AG04449 (cell line): ENCODE measurements at regions not wholly inside any gene's neighbourhood (a gene's known extent, or its start where the extent isn't known, plus 50 kb on each side); places are given as distances from the start of the nearest gene placed in this dataset.
A peak's percentile ranks its signal among the peaks of the same experiment; 100 is the strongest.

Experiments used
- CTCF ChIA-PET: fragments of 350-600 bp; formaldehyde crosslinking; extraction: SDS; loops from one replicate; lab custom pipeline; 2021; ENCODE audit warnings: antibody characterized with exemption; lab: Yijun Ruan, JAX
- POLR2A ChIA-PET: fragments of 400-600, 350-600 bp; formaldehyde crosslinking; extraction: SDS; loops from one replicate; lab custom pipeline; 2020; ENCODE audit warnings: antibody characterized with exemption, inconsistent platforms; lab: Yijun Ruan, JAX
- DNase-seq: peaks from one replicate; pipeline ENCODE4 v3.0.0-alpha.2; 2010; ENCODE audit warnings: low read depth, low spot score
- H3K4me3 ChIP-seq: 2 replicates; pipeline ENCODE4 v1.5.1; 2011; ENCODE audit warnings: low read depth, mild to moderate bottlenecking, control low read depth, low read length
- TF ChIP-seq, protein P1 (sequence below): IDR thresholded peaks from one replicate; pipeline ENCODE4 v1.5.1; 2011; ENCODE audit warnings: mild to moderate bottlenecking, moderate library complexity, low read length, control low read depth, inconsistent platforms; ENCODE audit not compliant: insufficient read depth; ENCODE audit errors: missing control alignments

DNA sequence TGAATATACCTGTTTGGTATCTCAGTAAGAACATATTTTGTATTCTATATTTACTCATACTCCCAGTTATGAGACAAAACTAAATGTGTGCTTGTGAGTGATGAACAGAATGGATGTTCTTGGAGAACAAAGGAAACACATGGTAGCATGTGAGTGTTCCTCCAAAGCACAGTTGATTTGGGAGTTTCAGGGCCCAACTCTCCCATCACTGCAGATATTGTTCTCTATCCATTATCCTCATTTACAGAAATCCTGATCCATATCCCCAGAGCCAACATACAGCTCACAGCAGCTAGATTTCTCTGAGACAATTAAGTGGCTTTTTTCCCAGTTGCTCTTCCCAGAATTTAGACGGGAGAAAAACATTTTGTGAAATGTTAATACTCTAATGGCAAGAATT is 75.6 kb upstream of the MAPRE2 start:
- POLR2A ChIA-PET = no interaction called here
- CTCF ChIA-PET = no interaction called here
- H3K4me3 ChIP-seq = no peak overlapping the region
- TF ChIP-seq, protein P1, sequence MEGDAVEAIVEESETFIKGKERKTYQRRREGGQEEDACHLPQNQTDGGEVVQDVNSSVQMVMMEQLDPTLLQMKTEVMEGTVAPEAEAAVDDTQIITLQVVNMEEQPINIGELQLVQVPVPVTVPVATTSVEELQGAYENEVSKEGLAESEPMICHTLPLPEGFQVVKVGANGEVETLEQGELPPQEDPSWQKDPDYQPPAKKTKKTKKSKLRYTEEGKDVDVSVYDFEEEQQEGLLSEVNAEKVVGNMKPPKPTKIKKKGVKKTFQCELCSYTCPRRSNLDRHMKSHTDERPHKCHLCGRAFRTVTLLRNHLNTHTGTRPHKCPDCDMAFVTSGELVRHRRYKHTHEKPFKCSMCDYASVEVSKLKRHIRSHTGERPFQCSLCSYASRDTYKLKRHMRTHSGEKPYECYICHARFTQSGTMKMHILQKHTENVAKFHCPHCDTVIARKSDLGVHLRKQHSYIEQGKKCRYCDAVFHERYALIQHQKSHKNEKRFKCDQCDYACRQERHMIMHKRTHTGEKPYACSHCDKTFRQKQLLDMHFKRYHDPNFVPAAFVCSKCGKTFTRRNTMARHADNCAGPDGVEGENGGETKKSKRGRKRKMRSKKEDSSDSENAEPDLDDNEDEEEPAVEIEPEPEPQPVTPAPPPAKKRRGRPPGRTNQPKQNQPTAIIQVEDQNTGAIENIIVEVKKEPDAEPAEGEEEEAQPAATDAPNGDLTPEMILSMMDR = no peak
- DNase-seq = no peak

DNA sequence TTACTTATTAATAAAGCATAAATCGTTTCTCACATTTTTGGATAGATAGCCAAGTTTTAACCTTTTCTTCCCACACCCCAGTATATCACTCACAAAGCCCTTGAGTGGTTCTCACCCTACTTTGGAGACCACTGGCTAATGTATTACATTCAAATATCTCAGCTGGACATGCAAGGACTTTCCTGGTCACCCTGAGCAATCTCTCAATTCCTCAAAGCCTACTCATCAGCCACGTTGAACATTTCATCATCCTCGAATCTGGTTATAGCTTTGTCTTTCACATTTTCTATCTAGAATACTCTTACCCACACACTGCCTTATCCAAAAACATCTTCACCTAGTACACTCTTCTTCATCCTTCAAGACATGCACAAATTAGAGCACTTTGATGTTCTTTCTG is 71.1 kb upstream of the MAPRE2 start:
- no peak overlapping the region for H3K4me3 ChIP-seq
- no peak for DNase-seq
- ChIA-PET POLR2A (no interaction called here), CTCF (interaction anchor here (1.0 to 1.8 kb wide), 2 partner anchors 9 to 308 kb away, joined by 3 to 4 read pairs; no protein-coding TSS in a partner anchor)
- TF ChIP-seq, protein P1 = no peak

DNA sequence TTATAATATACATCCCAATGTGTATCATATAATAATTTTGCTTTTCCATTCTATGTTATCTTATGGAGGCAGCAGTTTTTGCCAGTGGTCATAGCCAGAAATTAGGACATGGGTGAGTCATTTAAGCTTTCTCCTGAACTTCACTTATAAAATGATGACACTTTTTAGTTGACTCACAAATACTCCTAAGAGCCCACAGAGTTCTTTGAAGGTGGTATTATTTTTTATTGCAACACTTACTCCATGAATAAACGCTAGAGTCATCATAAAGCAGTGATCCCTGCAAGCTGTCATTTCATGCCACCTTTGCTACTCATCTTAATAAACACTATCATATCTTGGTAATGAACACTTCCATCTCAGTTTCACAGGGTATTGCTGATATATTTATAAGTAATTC is 69.9 kb upstream of the MAPRE2 start:
- H3K4me3 ChIP-seq = no peak overlapping the region
- DNase-seq = no peak
- ChIA-PET POLR2A (interaction anchor here (0.6 kb wide), 1 partner anchor 820 kb away, joined by 3 read pairs; no protein-coding TSS in a partner anchor), CTCF (interaction anchor here (0.7 to 1.8 kb wide), 2 partner anchors 12 to 310 kb away, joined by 4 read pairs; no protein-coding TSS in a partner anchor)
- TF ChIP-seq, protein P1 = no peak

DNA sequence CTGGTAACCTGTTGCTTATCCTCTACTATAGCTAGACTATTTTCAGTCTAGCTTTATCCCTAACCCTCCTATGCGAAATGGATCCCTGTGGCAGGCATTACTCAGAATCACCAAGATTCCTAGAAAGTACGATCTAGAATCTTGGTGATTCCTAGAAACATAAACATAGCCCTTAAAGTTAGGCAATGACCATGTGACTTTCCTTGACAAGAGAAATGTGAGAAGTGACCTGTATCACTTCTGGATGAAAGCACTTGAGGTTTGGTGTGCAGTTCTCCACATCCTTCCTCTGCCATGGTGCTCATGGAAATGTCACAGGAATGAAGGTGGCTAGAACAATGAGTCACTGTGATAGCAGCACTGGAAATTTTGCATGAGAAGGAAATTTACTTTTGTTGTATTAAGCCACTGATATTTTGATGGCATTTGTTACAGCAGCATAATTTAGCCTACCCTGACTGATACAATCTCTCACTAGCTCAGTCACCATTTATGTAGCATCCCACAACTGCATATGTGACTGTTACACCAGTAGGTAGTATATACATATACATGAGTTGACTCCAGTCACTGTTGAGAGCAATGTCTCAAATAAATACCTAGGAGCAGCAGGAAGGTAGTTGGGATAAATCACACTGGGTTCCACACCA is 68.3 kb upstream of the MAPRE2 start:
- ChIA-PET CTCF (no interaction called here), POLR2A (no interaction called here)
- no peak for DNase-seq
- H3K4me3 ChIP-seq = no peak overlapping the region
- TF ChIP-seq, protein P1 = no peak

DNA sequence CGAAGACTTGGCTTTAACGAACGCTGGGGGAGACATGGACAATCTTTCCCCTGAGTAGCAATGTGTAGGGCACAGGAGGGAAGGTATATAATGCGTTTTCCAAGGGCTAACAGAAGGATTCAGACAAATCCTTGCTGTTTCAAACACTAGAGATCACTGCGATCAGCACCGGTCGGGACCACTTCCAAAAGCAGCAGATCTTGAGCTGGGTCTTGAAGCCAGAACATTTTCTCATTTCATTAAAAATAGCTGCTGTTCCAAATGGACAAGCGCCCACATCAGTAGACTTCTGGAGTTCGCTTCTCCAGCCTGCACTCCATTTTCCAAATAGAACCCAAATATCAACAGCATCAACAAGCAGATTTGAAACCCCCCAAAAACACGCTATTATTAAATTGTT is 65.1 kb upstream of the MAPRE2 start:
- ChIA-PET CTCF (no interaction called here), POLR2A (no interaction called here)
- H3K4me3 ChIP-seq = no peak overlapping the region
- DNase-seq = no peak
- TF ChIP-seq, protein P1 = no peak

DNA sequence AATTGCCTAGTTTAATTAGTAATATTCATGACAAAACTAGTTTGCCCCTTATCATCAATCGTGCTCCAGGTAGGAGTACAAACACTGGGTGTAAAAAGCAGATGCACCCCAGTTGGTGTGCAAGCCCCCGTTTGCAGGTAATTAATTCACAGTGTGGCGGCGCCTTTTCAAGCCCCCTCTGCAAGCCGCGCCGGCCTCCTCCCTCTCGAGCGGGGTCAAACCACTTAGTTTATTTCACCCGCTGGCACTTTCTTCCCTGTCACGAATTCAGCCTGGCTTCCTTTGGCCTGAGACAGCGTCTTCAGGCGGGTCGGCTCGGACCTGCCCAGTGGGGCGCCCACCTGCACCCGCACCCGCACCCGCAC is 64.7 kb upstream of the MAPRE2 start:
- TF ChIP-seq, protein P1 = no peak
- H3K4me3 ChIP-seq = peak overlapping the region; percentile 64
- DNase-seq = no peak
- ChIA-PET CTCF (interaction anchor here (1.0 kb wide), 1 partner anchor 30 kb away, joined by 4 read pairs; no protein-coding TSS in a partner anchor), POLR2A (no interaction called here)
